H9 (cell line): ENCODE measurements at regions not wholly inside any gene's neighbourhood (a gene's known extent, or its start where the extent isn't known, plus 50 kb on each side); places are given as distances from the start of the nearest gene placed in this dataset.

ENCODE experiments used
- DNase-seq: peaks from one replicate; pipeline ENCODE4 v3.0.0-alpha.2; 2017
- H2AFZ ChIP-seq: one replicate; pipeline ENCODE4 v1.6.1; 2013; ENCODE audit warnings: mild to moderate bottlenecking, low read length, control low read depth, moderate library complexity
- H2AK5ac ChIP-seq: 2 replicates; pipeline ENCODE4 v1.6.1; 2013; ENCODE audit warnings: low read length, control low read depth, mixed read lengths; ENCODE audit not compliant: insufficient read length
- H2BK120ac ChIP-seq: one replicate; pipeline ENCODE4 v1.6.1; 2013; ENCODE audit warnings: low read depth, mild to moderate bottlenecking, low read length, control low read depth, inconsistent platforms; ENCODE audit not compliant: poor library complexity, severe bottlenecking
- H2BK12ac ChIP-seq: 2 replicates; pipeline ENCODE4 v1.6.1; 2013; ENCODE audit warnings: low read length, control low read depth, mixed read lengths, low read depth; ENCODE audit not compliant: insufficient read length
- H2BK15ac ChIP-seq: 2 replicates; pipeline ENCODE4 v1.6.1; 2013; ENCODE audit warnings: low read depth, low read length, control low read depth
- H2BK20ac ChIP-seq: one replicate; pipeline ENCODE4 v1.6.1; 2013; ENCODE audit warnings: low read depth, mild to moderate bottlenecking, low read length, control low read depth, inconsistent platforms; ENCODE audit not compliant: poor library complexity, severe bottlenecking
- H2BK5ac ChIP-seq: 2 replicates; pipeline ENCODE4 v1.6.1; 2013; ENCODE audit warnings: low read length, control low read depth, mixed read lengths; ENCODE audit not compliant: insufficient read length
- H3K14ac ChIP-seq: 2 replicates; pipeline ENCODE4 v1.6.1; 2013; ENCODE audit warnings: low read length, control low read depth; ENCODE audit not compliant: insufficient read depth
- H3K18ac ChIP-seq: 2 replicates; pipeline ENCODE4 v1.6.1; 2013; ENCODE audit warnings: low read depth, mild to moderate bottlenecking, mixed read lengths, low read length, control low read depth; ENCODE audit not compliant: insufficient read length
- H3K23ac ChIP-seq: 2 replicates; pipeline ENCODE4 v1.6.1; 2013; ENCODE audit warnings: low read length, control low read depth, mixed read lengths, low read depth; ENCODE audit not compliant: insufficient read length
- H3K23me2 ChIP-seq: 2 replicates; pipeline ENCODE4 v1.6.1; 2013; ENCODE audit warnings: low read depth, mild to moderate bottlenecking, mixed read lengths, low read length, control low read depth; ENCODE audit not compliant: insufficient read length, poor library complexity, severe bottlenecking
- H3K27ac ChIP-seq: 2 replicates; pipeline ENCODE4 v1.5.1; 2013; ENCODE audit warnings: low read length, control low read depth, mixed read lengths, low read depth; ENCODE audit not compliant: insufficient read length
- H3K27me3 ChIP-seq: 2 replicates; pipeline ENCODE4 v1.6.1; 2013; ENCODE audit warnings: low read length, control low read depth, inconsistent platforms; ENCODE audit not compliant: insufficient read depth
- H3K4ac ChIP-seq: 2 replicates; pipeline ENCODE4 v1.6.1; 2013; ENCODE audit warnings: low read depth, mild to moderate bottlenecking, control low read depth, inconsistent platforms, low read length, moderate library complexity
- H3K4me1 ChIP-seq: 2 replicates; pipeline ENCODE4 v1.6.1; 2013; ENCODE audit warnings: low read length, control low read depth, inconsistent platforms; ENCODE audit not compliant: insufficient read depth
- H3K4me2 ChIP-seq: 2 replicates; pipeline ENCODE4 v1.6.1; 2013; ENCODE audit warnings: low read length, control low read depth, mixed read lengths; ENCODE audit not compliant: insufficient read length, insufficient read depth
- H3K56ac ChIP-seq: 2 replicates; pipeline ENCODE4 v1.6.1; 2013; ENCODE audit warnings: low read depth, mild to moderate bottlenecking, mixed read lengths, low read length, control low read depth; ENCODE audit not compliant: insufficient read length
- H3K79me1 ChIP-seq: 2 replicates; pipeline ENCODE4 v1.6.1; 2013; ENCODE audit warnings: low read depth, mild to moderate bottlenecking, moderate library complexity, low read length, control low read depth, inconsistent platforms; ENCODE audit not compliant: insufficient read depth, poor library complexity, severe bottlenecking
- H3K79me2 ChIP-seq: 2 replicates; pipeline ENCODE4 v1.6.1; 2013; ENCODE audit warnings: low read length, control low read depth, inconsistent platforms; ENCODE audit not compliant: insufficient read depth
- H3K9ac ChIP-seq: 2 replicates; pipeline ENCODE4 v1.6.1; 2013; ENCODE audit warnings: low read length, control low read depth, mixed read lengths; ENCODE audit not compliant: insufficient read length; ENCODE audit errors: extremely low read depth
- H3K9me3 ChIP-seq: one replicate; pipeline ENCODE4 v1.6.1; 2013; ENCODE audit warnings: low read depth, low read length, inconsistent platforms; ENCODE audit not compliant: control insufficient read depth
- H3T11ph ChIP-seq: one replicate; pipeline ENCODE4 v1.6.1; 2013; ENCODE audit warnings: mild to moderate bottlenecking, low read length, control low read depth, inconsistent platforms
- H4K20me1 ChIP-seq: one replicate; pipeline ENCODE4 v1.6.1; 2013; ENCODE audit not compliant: control insufficient read depth, insufficient read length, insufficient read depth
- H4K5ac ChIP-seq: 2 replicates; pipeline ENCODE4 v1.6.1; 2013; ENCODE audit warnings: low read depth, mild to moderate bottlenecking, mixed read lengths, low read length, control low read depth; ENCODE audit not compliant: insufficient read length
- H4K8ac ChIP-seq: replicated peaks from 2 replicates; pipeline ENCODE4 v1.6.1; 2013; ENCODE audit warnings: low read length, control low read depth, mixed read lengths, low read depth; ENCODE audit not compliant: insufficient read length
- H4K91ac ChIP-seq: 2 replicates; pipeline ENCODE4 v1.6.1; 2013; ENCODE audit warnings: low read depth, mild to moderate bottlenecking, moderate library complexity, mixed read lengths, low read length, control low read depth; ENCODE audit not compliant: insufficient read length
- H3K27ac Mint-ChIP-seq, 3 experiments: 2 replicates in 2 of 3; 3 replicates in 1 of 3; pipeline ENCODE4 v1.8.0; 2020 to 2021; ENCODE audit warnings: mixed read lengths in 3 of 3, mild to moderate bottlenecking in 1 of 3, moderate library complexity in 1 of 3
- H3K27me3 Mint-ChIP-seq: 2 replicates; pipeline ENCODE4 v1.8.0; 2021; ENCODE audit warnings: low read depth, mild to moderate bottlenecking, moderate library complexity, mixed read lengths
- H3K36me3 Mint-ChIP-seq, 3 experiments: 2 replicates in 2 of 3; 3 replicates in 1 of 3; pipeline ENCODE4 v1.8.0; 2020 to 2021; ENCODE audit warnings: low read depth in 3 of 3, mixed read lengths in 3 of 3; ENCODE audit not compliant: insufficient read depth in 1 of 3
- H3K4me1 Mint-ChIP-seq, 2 experiments: 2 replicates each; pipeline ENCODE4 v1.8.0; 2020; ENCODE audit warnings: mixed read lengths in 2 of 2
- H3K4me3 Mint-ChIP-seq, 2 experiments: 2 replicates in 1 of 2; 3 replicates in 1 of 2; pipeline ENCODE4 v1.8.0; 2020 to 2021; ENCODE audit warnings: mild to moderate bottlenecking in 2 of 2, mixed read lengths in 2 of 2, moderate library complexity in 1 of 2
- H3K9me3 Mint-ChIP-seq, 2 experiments: 2 replicates in 1 of 2; 3 replicates in 1 of 2; pipeline ENCODE4 v1.8.0; 2020; ENCODE audit warnings: mild to moderate bottlenecking in 2 of 2, mixed read lengths in 2 of 2, moderate library complexity in 1 of 2
- CTCF ChIP-seq: fragments of 200-600 bp; sonication (generic); conservative IDR thresholded peaks from 3 replicates; pipeline ENCODE4 v1.8.0; 2021; ENCODE audit warnings: antibody characterized with exemption, mild to moderate bottlenecking
- WGBS: extraction: QIAGEN DNeasy Blood & Tissue Kit; methylation state at CpG from one replicate; pipeline ENCODE4 v1.1.7; 2013; ENCODE audit warnings: missing lambda C conversion rate, low lambda C conversion rate, mixed read lengths; ENCODE audit not compliant: insufficient read length; ENCODE audit errors: extremely low coverage; 5-methylcytosine and 5-hydroxymethylcytosine counted together

DNA sequence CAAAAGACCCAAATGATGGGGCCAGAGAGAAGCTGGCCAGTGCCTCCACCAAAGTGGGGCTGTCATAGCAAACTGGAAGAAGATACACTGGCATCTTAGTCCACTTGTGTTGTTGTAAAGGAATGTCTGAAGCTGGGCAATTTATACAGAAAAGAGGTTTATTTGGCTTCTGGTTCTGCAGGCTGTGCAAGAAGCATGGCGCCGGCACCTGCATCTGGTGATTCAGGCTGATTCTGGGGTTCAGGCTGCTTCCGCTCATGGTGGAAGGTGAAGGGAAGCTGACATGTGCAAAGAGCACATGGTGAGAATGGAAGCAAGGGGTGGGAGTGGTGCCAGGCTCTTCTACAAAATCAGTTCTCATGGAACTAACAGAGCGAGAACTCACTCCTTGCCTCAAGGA, 135.9 kb upstream of the TWIST2 start:
- H3K27me3 Mint-ChIP-seq: peaks cover 24% of the 10 kb centered on the region
- H3K14ac ChIP-seq: no peak overlapping the region
- H3K4ac ChIP-seq: no peak overlapping the region
- no peak overlapping the region for H4K5ac ChIP-seq
- H2AFZ ChIP-seq: no peak overlapping the region
- no peak overlapping the region for H2BK15ac ChIP-seq
- no peak overlapping the region for H4K8ac ChIP-seq
- no peak overlapping the region for H3T11ph ChIP-seq
- H3K18ac ChIP-seq: no peak overlapping the region
- no peaks in the 10 kb centered on the region for H3K36me3 Mint-ChIP-seq
- no peak overlapping the region for H3K27ac Mint-ChIP-seq
- no peak for DNase-seq
- H3K4me3 Mint-ChIP-seq: no peak overlapping the region
- no peak overlapping the region for H3K27ac ChIP-seq
- H2BK120ac ChIP-seq: no peak overlapping the region
- no peaks in the 10 kb centered on the region for H4K20me1 ChIP-seq
- H3K56ac ChIP-seq: no peak overlapping the region
- no peak overlapping the region for H2BK5ac ChIP-seq
- H2AK5ac ChIP-seq: no peak overlapping the region
- H3K9ac ChIP-seq: no peak overlapping the region
- H3K9me3 ChIP-seq: no peaks in the 10 kb centered on the region
- no peak overlapping the region for H2BK12ac ChIP-seq
- H3K4me1 ChIP-seq: no peaks in the 10 kb centered on the region
- H3K23ac ChIP-seq: no peak overlapping the region
- no peaks in the 10 kb centered on the region for H3K23me2 ChIP-seq
- no peaks in the 10 kb centered on the region for H3K27me3 ChIP-seq
- H4K91ac ChIP-seq: no peak overlapping the region
- no peak overlapping the region for H3K4me2 ChIP-seq
- H3K9me3 Mint-ChIP-seq: no peaks in the 10 kb centered on the region; a peak in 1 of 5 replicates
- no CpG with 5 or more reads among the region's 4 CpGs for WGBS
- H2BK20ac ChIP-seq: no peak overlapping the region
- no peaks in the 10 kb centered on the region for H3K79me1 ChIP-seq
- peaks cover 10 to 11% of the 10 kb centered on the region in 2 experiments for H3K4me1 Mint-ChIP-seq
- no peak for TF ChIP-seq CTCF
- no peaks in the 10 kb centered on the region for H3K79me2 ChIP-seq
